HEK293 (cell line): ENCODE measurements at regions not wholly inside any gene's neighbourhood (a gene's known extent, or its start where the extent isn't known, plus 50 kb on each side); places are given as distances from the start of the nearest gene placed in this dataset.
"Not testable (repeated sequence)": the region's sequence is repeated elsewhere in the genome, so short reads cannot be mapped to it uniquely, and the experiment has no call there.

Source experiments
- CTCF ChIA-PET: fragments of 350-600 bp; formaldehyde crosslinking; extraction: SDS; loops from one replicate; lab custom pipeline; 2021; ENCODE audit warnings: antibody characterized with exemption; lab: Yijun Ruan, JAX
- POLR2A ChIA-PET: fragments of 300-600 bp; formaldehyde crosslinking; extraction: SDS; loops from one replicate; lab custom pipeline; 2020; ENCODE audit warnings: antibody characterized with exemption, inconsistent platforms; lab: Yijun Ruan, JAX
- H3K27ac ChIP-seq: fragments of 200-500 bp; sonication (Bioruptor generic); 2 replicates; pipeline ENCODE4 v1.5.1; 2014; ENCODE audit warnings: low read depth, low read length, control low read depth, inconsistent platforms; ENCODE audit errors: extremely low read depth
- H3K36me3 ChIP-seq, 2 experiments: fragments of 200-500 bp in 1 of 2; sonication (Bioruptor generic) in 1 of 2; 1 replicate in 1 of 2; 2 replicates in 1 of 2; pipeline ENCODE4 v1.5.1; 2014 to 2017; ENCODE audit warnings: inconsistent platforms in 2 of 2, low read length in 2 of 2; ENCODE audit not compliant: control insufficient read depth in 2 of 2, insufficient read depth in 1 of 2
- H3K4me1 ChIP-seq: fragments of 200-500 bp; sonication (Bioruptor generic); 2 replicates; pipeline ENCODE4 v1.5.1; 2014; ENCODE audit warnings: mild to moderate bottlenecking, low read length, inconsistent platforms; ENCODE audit not compliant: control insufficient read depth, insufficient read depth
- H3K4me3 ChIP-seq: 2 replicates; pipeline ENCODE4 v1.5.1; 2011; ENCODE audit warnings: low read depth, mild to moderate bottlenecking, control low read depth, low read length, moderate library complexity
- H3K9me3 ChIP-seq: fragments of 200-500 bp; sonication (Bioruptor generic); 2 replicates; pipeline ENCODE4 v1.5.1; 2014; ENCODE audit warnings: low read depth, low read length, inconsistent platforms; ENCODE audit not compliant: control insufficient read depth, insufficient read depth
- BCL11B ChIP-seq: fragments of 450-650 bp; formaldehyde crosslinking; IDR thresholded peaks from 2 replicates; pipeline ENCODE4 v1.5.1; 2016; ENCODE audit warnings: low read depth, missing biosample characterization, missing genetic modification characterization
- GLIS1 ChIP-seq: fragments of 450-650 bp; formaldehyde crosslinking; IDR thresholded peaks from 2 replicates; pipeline ENCODE4 v1.5.1; 2016; ENCODE audit warnings: missing biosample characterization, missing genetic modification characterization
- TRIM28 ChIP-seq: IDR thresholded peaks from 2 replicates; pipeline ENCODE4 v1.6.1; 2011; ENCODE audit warnings: low read length, control low read depth, borderline replicate concordance
- ZNF155 ChIP-seq: fragments of 450-650 bp; formaldehyde crosslinking; IDR thresholded peaks from 2 replicates; pipeline ENCODE4 v1.5.1; 2016; ENCODE audit warnings: missing biosample characterization, missing genetic modification characterization
- ZNF394 ChIP-seq: fragments of 450-650 bp; formaldehyde crosslinking; IDR thresholded peaks from 2 replicates; pipeline ENCODE4 v1.5.1; 2016; ENCODE audit warnings: missing biosample characterization, missing genetic modification characterization, mild to moderate bottlenecking, moderate library complexity, borderline replicate concordance
- ZNF416 ChIP-seq: fragments of 450-650 bp; formaldehyde crosslinking; IDR thresholded peaks from 2 replicates; pipeline ENCODE4 v1.5.1; 2016; ENCODE audit warnings: missing biosample characterization, missing genetic modification characterization
- ZNF510 ChIP-seq: fragments of 450-650 bp; formaldehyde crosslinking; IDR thresholded peaks from 2 replicates; pipeline ENCODE4 v1.5.1; 2018; ENCODE audit warnings: mild to moderate bottlenecking, missing genetic modification characterization, missing biosample characterization; ENCODE audit not compliant: insufficient replicate concordance
- ZNF529 ChIP-seq: fragments of 450-650 bp; formaldehyde crosslinking; IDR thresholded peaks from 2 replicates; pipeline ENCODE4 v1.5.1; 2017; ENCODE audit warnings: missing genetic modification characterization, missing biosample characterization; ENCODE audit not compliant: insufficient replicate concordance
- ZNF555 ChIP-seq: fragments of 450-650 bp; formaldehyde crosslinking; conservative IDR thresholded peaks from 2 replicates; pipeline ENCODE4 v1.5.1; 2017; ENCODE audit warnings: missing biosample characterization, mild to moderate bottlenecking, missing genetic modification characterization, inconsistent platforms
- ZNF626 ChIP-seq: fragments of 450-650 bp; sonication (Bioruptor Pico); formaldehyde crosslinking; IDR thresholded peaks from 2 replicates; pipeline ENCODE4 v1.5.1; 2018; ENCODE audit warnings: missing biosample characterization, missing genetic modification characterization, inconsistent platforms
- ZNF777 ChIP-seq: fragments of 450-650 bp; formaldehyde crosslinking; IDR thresholded peaks from 2 replicates; pipeline ENCODE4 v1.5.1; 2017; ENCODE audit warnings: missing biosample characterization, missing genetic modification characterization, borderline replicate concordance
- TF ChIP-seq, protein P1 (sequence below): fragments of 450-650 bp; formaldehyde crosslinking; IDR thresholded peaks from 2 replicates; pipeline ENCODE4 v1.5.1; 2016; ENCODE audit warnings: missing biosample characterization, missing genetic modification characterization
- TF ChIP-seq, protein P2 (sequence below): IDR thresholded peaks from 2 replicates; pipeline ENCODE4 v1.6.1; 2011; ENCODE audit warnings: mild to moderate bottlenecking, low read depth, low read length, borderline replicate concordance
- TF ChIP-seq, protein P3 (sequence below): fragments of 450-650 bp; formaldehyde crosslinking; IDR thresholded peaks from 2 replicates; pipeline ENCODE4 v1.5.1; 2016; ENCODE audit warnings: missing biosample characterization, missing genetic modification characterization
- TF ChIP-seq, protein P4 (sequence below): fragments of 450-650 bp; formaldehyde crosslinking; IDR thresholded peaks from 2 replicates; pipeline ENCODE4 v1.5.1; 2016; ENCODE audit warnings: missing biosample characterization, missing genetic modification characterization
- TF ChIP-seq, protein P5 (sequence below): fragments of 450-650 bp; IDR thresholded peaks from 2 replicates; pipeline ENCODE4 v1.5.1; 2018; ENCODE audit warnings: missing biosample characterization, missing genetic modification characterization

DNA sequence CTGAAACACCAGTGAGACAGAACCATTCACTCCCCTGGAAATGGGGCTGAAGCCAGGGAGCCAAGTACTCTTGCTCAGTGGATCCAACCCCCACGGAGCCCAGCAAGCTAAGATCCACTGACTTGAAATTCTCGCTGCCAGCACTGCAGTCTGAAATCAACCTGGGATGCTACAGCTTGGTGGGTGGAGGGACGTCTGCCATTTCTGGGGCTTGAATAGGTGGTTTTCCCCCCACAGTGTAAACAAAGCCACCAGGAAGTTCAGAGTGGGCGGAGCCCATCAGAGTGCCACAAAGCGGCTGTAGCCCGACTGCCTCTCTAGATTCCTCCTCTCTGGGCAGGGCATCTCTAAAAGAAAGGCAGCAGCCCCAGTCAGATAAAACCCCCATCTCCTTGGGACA, 292.8 kb downstream of the LNPK start:
- Histone ChIP-seq H3K36me3 (no peaks in the 10 kb centered on the region), H3K4me1 (no peaks in the 10 kb centered on the region), H3K27ac (no peak overlapping the region), H3K4me3 (no peak overlapping the region), H3K9me3 (no peaks in the 10 kb centered on the region)
- ChIA-PET CTCF (interaction anchor here (0.7 to 1.1 kb wide), 2 partner anchors 377 to 382 kb away, joined by 3 to 4 read pairs; no protein-coding TSS in a partner anchor), POLR2A (no interaction called here)
- TF ChIP-seq BCL11B (tag by site-specific recombination) = no peak
- TF ChIP-seq, protein P1, sequence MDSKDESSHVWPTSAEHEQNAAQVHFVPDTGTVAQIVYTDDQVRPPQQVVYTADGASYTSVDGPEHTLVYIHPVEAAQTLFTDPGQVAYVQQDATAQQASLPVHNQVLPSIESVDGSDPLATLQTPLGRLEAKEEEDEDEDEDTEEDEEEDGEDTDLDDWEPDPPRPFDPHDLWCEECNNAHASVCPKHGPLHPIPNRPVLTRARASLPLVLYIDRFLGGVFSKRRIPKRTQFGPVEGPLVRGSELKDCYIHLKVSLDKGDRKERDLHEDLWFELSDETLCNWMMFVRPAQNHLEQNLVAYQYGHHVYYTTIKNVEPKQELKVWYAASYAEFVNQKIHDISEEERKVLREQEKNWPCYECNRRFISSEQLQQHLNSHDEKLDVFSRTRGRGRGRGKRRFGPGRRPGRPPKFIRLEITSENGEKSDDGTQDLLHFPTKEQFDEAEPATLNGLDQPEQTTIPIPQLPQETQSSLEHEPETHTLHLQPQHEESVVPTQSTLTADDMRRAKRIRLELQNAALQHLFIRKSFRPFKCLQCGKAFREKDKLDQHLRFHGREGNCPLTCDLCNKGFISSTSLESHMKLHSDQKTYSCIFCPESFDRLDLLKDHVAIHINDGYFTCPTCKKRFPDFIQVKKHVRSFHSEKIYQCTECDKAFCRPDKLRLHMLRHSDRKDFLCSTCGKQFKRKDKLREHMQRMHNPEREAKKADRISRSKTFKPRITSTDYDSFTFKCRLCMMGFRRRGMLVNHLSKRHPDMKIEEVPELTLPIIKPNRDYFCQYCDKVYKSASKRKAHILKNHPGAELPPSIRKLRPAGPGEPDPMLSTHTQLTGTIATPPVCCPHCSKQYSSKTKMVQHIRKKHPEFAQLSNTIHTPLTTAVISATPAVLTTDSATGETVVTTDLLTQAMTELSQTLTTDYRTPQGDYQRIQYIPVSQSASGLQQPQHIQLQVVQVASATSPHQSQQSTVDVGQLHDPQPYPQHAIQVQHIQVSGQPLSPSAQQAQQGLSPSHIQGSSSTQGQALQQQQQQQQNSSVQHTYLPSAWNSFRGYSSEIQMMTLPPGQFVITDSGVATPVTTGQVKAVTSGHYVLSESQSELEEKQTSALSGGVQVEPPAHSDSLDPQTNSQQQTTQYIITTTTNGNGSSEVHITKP = peak; percentile 85

DNA sequence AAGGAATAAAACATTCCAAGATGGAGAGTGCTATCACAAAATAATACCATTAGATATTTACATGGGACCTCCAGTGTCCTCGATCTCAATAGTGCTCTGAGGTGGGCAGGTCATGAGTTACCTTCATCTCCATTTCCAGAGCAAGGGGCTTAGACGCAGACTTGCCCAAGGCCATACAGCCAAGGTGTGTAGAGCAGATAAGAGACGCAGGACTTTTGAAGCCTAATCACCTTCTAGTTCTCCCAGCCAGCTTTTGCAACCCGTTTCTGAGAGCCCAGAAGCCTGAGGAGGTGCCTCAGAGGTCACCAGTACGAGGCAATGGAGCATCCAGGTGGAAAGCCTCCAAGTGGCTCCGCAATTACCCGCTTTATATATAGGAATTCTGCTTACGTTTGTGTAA, 294.7 kb downstream of the LNPK start:
- H3K27ac ChIP-seq = no peak overlapping the region
- TF ChIP-seq ZNF416 (no peak), ZNF155 (tag by site-specific recombination) (no peak), ZNF555 (tag by site-specific recombination) (no peak), ZNF529 (tag by site-specific recombination) (no peak), TRIM28 (no peak)
- H3K36me3 ChIP-seq = no peaks in the 10 kb centered on the region
- no peaks in the 10 kb centered on the region for H3K4me1 ChIP-seq
- ChIA-PET POLR2A (no interaction called here), CTCF (interaction anchor here (0.8 to 2.2 kb wide), 2 partner anchors 17 to 373 kb away, joined by 3 to 8 read pairs; no protein-coding TSS in a partner anchor)
- H3K9me3 ChIP-seq = no peaks in the 10 kb centered on the region
- no peak overlapping the region for H3K4me3 ChIP-seq

DNA sequence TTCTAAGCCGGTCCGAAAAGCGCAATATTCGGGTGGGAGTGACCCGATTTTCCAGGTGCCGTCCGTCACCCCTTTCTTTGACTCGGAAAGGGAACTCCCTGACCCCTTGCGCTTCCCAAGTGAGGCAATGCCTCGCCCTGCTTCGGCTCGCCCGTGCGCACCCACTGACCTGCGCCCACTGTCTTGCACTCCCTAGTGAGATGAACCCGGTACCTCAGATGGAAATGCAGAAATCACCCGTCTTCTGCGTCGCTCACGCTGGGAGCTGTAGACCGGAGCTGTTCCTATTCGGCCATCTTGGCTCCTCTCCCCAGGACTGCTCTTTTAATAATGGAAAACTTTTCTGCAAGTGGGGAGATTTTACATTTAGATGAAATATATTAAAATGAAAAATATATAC, 297.5 kb downstream of the LNPK start:
- H3K9me3 ChIP-seq, H3K4me1 ChIP-seq, H3K4me3 ChIP-seq, POLR2A ChIA-PET, CTCF ChIA-PET, H3K36me3 ChIP-seq, H3K27ac ChIP-seq: not testable (repeated sequence)

DNA sequence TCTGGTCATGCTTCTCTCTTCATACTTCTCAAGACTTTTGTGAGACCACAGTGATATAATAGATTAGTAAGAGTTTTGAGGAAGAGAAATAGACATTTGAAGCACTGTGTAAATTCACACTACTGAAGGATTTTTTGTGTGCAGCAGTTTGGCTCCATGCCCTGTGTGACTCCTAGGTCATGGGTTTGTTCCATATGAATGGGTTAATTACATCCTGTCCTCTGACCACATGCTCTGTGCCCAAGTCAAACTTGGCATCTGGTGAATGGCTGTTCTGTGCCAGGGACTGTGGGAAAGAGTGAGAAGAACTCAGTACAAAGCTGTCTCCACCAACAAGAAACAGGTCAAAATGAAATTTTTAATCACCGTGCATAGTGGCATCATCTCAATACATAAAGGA, 304.0 kb downstream of the LNPK start:
- Histone ChIP-seq H3K27ac (no peak overlapping the region), H3K9me3 (no peaks in the 10 kb centered on the region), H3K36me3 (no peaks in the 10 kb centered on the region), H3K4me3 (no peak overlapping the region), H3K4me1 (no peaks in the 10 kb centered on the region)
- ChIA-PET POLR2A (no interaction called here), CTCF (interaction anchor here (0.5 to 0.7 kb wide), 2 partner anchors 179 to 577 kb away, joined by 3 read pairs; no protein-coding TSS in a partner anchor)
- TF ChIP-seq ZNF510 (tag by site-specific recombination) (no peak), ZNF626 (tag by site-specific recombination) (no peak), GLIS1 (no peak), ZNF777 (no peak), ZNF416 (no peak), ZNF394 (tag by site-specific recombination) (no peak)
- TF ChIP-seq, protein P2, sequence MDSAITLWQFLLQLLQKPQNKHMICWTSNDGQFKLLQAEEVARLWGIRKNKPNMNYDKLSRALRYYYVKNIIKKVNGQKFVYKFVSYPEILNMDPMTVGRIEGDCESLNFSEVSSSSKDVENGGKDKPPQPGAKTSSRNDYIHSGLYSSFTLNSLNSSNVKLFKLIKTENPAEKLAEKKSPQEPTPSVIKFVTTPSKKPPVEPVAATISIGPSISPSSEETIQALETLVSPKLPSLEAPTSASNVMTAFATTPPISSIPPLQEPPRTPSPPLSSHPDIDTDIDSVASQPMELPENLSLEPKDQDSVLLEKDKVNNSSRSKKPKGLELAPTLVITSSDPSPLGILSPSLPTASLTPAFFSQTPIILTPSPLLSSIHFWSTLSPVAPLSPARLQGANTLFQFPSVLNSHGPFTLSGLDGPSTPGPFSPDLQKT = no peak
- TF ChIP-seq, protein P3, sequence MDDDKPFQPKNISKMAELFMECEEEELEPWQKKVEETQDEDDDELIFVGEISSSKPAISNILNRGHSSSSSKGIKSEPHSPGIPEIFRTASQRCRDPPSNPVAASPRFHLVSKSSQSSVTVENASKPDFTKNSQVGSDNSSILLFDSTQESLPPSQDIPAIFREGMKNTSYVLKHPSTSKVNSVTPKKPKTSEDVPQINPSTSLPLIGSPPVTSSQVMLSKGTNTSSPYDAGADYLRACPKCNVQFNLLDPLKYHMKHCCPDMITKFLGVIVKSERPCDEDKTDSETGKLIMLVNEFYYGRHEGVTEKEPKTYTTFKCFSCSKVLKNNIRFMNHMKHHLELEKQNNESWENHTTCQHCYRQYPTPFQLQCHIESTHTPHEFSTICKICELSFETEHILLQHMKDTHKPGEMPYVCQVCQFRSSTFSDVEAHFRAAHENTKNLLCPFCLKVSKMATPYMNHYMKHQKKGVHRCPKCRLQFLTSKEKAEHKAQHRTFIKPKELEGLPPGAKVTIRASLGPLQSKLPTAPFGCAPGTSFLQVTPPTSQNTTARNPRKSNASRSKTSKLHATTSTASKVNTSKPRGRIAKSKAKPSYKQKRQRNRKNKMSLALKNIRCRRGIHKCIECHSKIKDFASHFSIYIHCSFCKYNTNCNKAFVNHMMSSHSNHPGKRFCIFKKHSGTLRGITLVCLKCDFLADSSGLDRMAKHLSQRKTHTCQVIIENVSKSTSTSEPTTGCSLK (tag by site-specific recombination) = no peak
- TF ChIP-seq, protein P4, sequence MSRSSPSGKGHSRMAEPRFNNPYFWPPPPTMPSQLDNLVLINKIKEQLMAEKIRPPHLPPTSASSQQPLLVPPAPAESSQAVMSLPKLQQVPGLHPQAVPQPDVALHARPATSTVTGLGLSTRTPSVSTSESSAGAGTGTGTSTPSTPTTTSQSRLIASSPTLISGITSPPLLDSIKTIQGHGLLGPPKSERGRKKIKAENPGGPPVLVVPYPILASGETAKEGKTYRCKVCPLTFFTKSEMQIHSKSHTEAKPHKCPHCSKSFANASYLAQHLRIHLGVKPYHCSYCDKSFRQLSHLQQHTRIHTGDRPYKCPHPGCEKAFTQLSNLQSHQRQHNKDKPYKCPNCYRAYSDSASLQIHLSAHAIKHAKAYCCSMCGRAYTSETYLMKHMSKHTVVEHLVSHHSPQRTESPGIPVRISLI (tag by site-specific recombination) = no peak
- TF ChIP-seq, protein P5, sequence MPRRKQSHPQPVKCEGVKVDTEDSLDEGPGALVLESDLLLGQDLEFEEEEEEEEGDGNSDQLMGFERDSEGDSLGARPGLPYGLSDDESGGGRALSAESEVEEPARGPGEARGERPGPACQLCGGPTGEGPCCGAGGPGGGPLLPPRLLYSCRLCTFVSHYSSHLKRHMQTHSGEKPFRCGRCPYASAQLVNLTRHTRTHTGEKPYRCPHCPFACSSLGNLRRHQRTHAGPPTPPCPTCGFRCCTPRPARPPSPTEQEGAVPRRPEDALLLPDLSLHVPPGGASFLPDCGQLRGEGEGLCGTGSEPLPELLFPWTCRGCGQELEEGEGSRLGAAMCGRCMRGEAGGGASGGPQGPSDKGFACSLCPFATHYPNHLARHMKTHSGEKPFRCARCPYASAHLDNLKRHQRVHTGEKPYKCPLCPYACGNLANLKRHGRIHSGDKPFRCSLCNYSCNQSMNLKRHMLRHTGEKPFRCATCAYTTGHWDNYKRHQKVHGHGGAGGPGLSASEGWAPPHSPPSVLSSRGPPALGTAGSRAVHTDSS (tag by site-specific recombination) = no peak
